ENCODE measurements at regions not wholly inside any gene's neighbourhood (a gene's known extent, or its start where the extent isn't known, plus 50 kb on each side); places are given as distances from the start of the nearest gene placed in this dataset.

- Histone ChIP-seq H3K4me3 (ENCODE audit: control insufficient read depth in 2 of 3, extremely low read depth in 1 of 3, insufficient read depth in 2 of 3, low read depth in 1 of 3, low read length in 3 of 3) (no peak overlapping the region), H3K79me2 (ENCODE audit: control insufficient read depth, insufficient read depth, low read length) (no peaks in the 10 kb centered on the region), H3K9ac (ENCODE audit: control insufficient read depth, extremely low read depth, insufficient read depth, low read length) (no peak overlapping the region), H4K20me1 (ENCODE audit: control insufficient read depth, extremely low read depth, insufficient read depth, low read length) (no peaks in the 10 kb centered on the region), H3K9me1 (ENCODE audit: control insufficient read depth, extremely low read depth, insufficient read depth, low read length) (no peaks in the 10 kb centered on the region), H3K27me3 (ENCODE audit: control insufficient read depth, extremely low read depth, insufficient read depth, low read length) (no peaks in the 10 kb centered on the region), H3K36me3 (ENCODE audit: control insufficient read depth in 2 of 2, extremely low read depth in 1 of 2, insufficient read depth in 2 of 2, low read length in 2 of 2) (no peaks in the 10 kb centered on the region), H2AFZ (ENCODE audit: control insufficient read depth, low read length) (no peak overlapping the region), H3K9me3 (ENCODE audit: control insufficient read depth, low read depth, low read length) (no peaks in the 10 kb centered on the region), H3K4me1 (ENCODE audit: control insufficient read depth, extremely low read depth, insufficient read depth, low read length) (no peaks in the 10 kb centered on the region), H3K27ac (ENCODE audit: control insufficient read depth, insufficient read depth, low read length) (no peak overlapping the region), H3K4me2 (ENCODE audit: control insufficient read depth, extremely low read depth, insufficient read depth, low read depth, low read length) (no peak overlapping the region)
- FAIRE-seq, result no peak
- dilution Hi-C loops (cut with MboI; ENCODE audit: extremely low pct_ligation_motif_present, low sequenced_read_pairs), result no loop called here
- TF ChIP-seq EZH2 (IDR thresholded peaks at IDR 0.05; ENCODE audit: low read length) (no peak), CTCF (optimal IDR thresholded peaks at IDR 0.05 in 1 of 3, IDR thresholded peaks at IDR 0.05 in 1 of 3, conservative IDR thresholded peaks at IDR 0.05 in 1 of 3; ENCODE audit: extremely low read depth in 1 of 3, insufficient read depth in 2 of 3, low read length in 3 of 3) (no peak)
- DNase-seq (ENCODE audit: low read depth, low spot score), result no peak
These were observed 396.9 kb upstream of the LRATD1 start for GRCh38 chr2:14235667-14236066.

GRCh38 chr2:14237902-14238301, 394.6 kb upstream of the LRATD1 start:
- H4K20me1 ChIP-seq (ENCODE audit: control insufficient read depth, extremely low read depth, insufficient read depth, low read length), result no peaks in the 10 kb centered on the region
- H3K4me3 ChIP-seq (ENCODE audit: control insufficient read depth in 2 of 3, extremely low read depth in 1 of 3, insufficient read depth in 2 of 3, low read depth in 1 of 3, low read length in 3 of 3), result no peak overlapping the region
- no peaks in the 10 kb centered on the region for H3K79me2 ChIP-seq (ENCODE audit: control insufficient read depth, insufficient read depth, low read length)
- no peaks in the 10 kb centered on the region for H3K27me3 ChIP-seq (ENCODE audit: control insufficient read depth, extremely low read depth, insufficient read depth, low read length)
- H3K4me2 ChIP-seq (ENCODE audit: control insufficient read depth, extremely low read depth, insufficient read depth, low read depth, low read length), result no peak overlapping the region
- no peak overlapping the region for H2AFZ ChIP-seq (ENCODE audit: control insufficient read depth, low read length)
- H3K36me3 ChIP-seq (ENCODE audit: control insufficient read depth in 2 of 2, extremely low read depth in 1 of 2, insufficient read depth in 2 of 2, low read length in 2 of 2), result no peaks in the 10 kb centered on the region
- FAIRE-seq, result no peak
- no peaks in the 10 kb centered on the region for H3K9me3 ChIP-seq (ENCODE audit: control insufficient read depth, low read depth, low read length)
- H3K4me1 ChIP-seq (ENCODE audit: control insufficient read depth, extremely low read depth, insufficient read depth, low read length), result no peaks in the 10 kb centered on the region
- DNase-seq (ENCODE audit: low read depth, low spot score), result no peak
- H3K9ac ChIP-seq (ENCODE audit: control insufficient read depth, extremely low read depth, insufficient read depth, low read length), result no peak overlapping the region
- no peak overlapping the region for H3K27ac ChIP-seq (ENCODE audit: control insufficient read depth, insufficient read depth, low read length)
- TF ChIP-seq EZH2 (IDR thresholded peaks at IDR 0.05; ENCODE audit: low read length), result no peak
- H3K9me1 ChIP-seq (ENCODE audit: control insufficient read depth, extremely low read depth, insufficient read depth, low read length), result no peaks in the 10 kb centered on the region
- dilution Hi-C loops (cut with MboI; ENCODE audit: extremely low pct_ligation_motif_present, low sequenced_read_pairs), result no loop called here

GRCh38 chr2:14239605-14240004, 392.9 kb upstream of the LRATD1 start:
- Histone ChIP-seq H3K79me2 (ENCODE audit: control insufficient read depth, insufficient read depth, low read length) (no peaks in the 10 kb centered on the region), H4K20me1 (ENCODE audit: control insufficient read depth, extremely low read depth, insufficient read depth, low read length) (no peaks in the 10 kb centered on the region), H3K36me3 (ENCODE audit: control insufficient read depth in 2 of 2, extremely low read depth in 1 of 2, insufficient read depth in 2 of 2, low read length in 2 of 2) (no peaks in the 10 kb centered on the region), H3K9ac (ENCODE audit: control insufficient read depth, extremely low read depth, insufficient read depth, low read length) (no peak overlapping the region), H3K9me3 (ENCODE audit: control insufficient read depth, low read depth, low read length) (no peaks in the 10 kb centered on the region), H3K4me1 (ENCODE audit: control insufficient read depth, extremely low read depth, insufficient read depth, low read length) (no peaks in the 10 kb centered on the region), H3K9me1 (ENCODE audit: control insufficient read depth, extremely low read depth, insufficient read depth, low read length) (no peaks in the 10 kb centered on the region), H2AFZ (ENCODE audit: control insufficient read depth, low read length) (no peak overlapping the region), H3K27me3 (ENCODE audit: control insufficient read depth, extremely low read depth, insufficient read depth, low read length) (no peaks in the 10 kb centered on the region), H3K27ac (ENCODE audit: control insufficient read depth, insufficient read depth, low read length) (no peak overlapping the region), H3K4me3 (ENCODE audit: control insufficient read depth in 2 of 3, extremely low read depth in 1 of 3, insufficient read depth in 2 of 3, low read depth in 1 of 3, low read length in 3 of 3) (no peak overlapping the region), H3K4me2 (ENCODE audit: control insufficient read depth, extremely low read depth, insufficient read depth, low read depth, low read length) (no peak overlapping the region)
- no peak for TF ChIP-seq CTCF (optimal IDR thresholded peaks at IDR 0.05 in 1 of 3, IDR thresholded peaks at IDR 0.05 in 1 of 3, conservative IDR thresholded peaks at IDR 0.05 in 1 of 3; ENCODE audit: extremely low read depth in 1 of 3, insufficient read depth in 2 of 3, low read length in 3 of 3)
- no peak for TF ChIP-seq EZH2 (IDR thresholded peaks at IDR 0.05; ENCODE audit: low read length)
- dilution Hi-C loops (cut with MboI; ENCODE audit: extremely low pct_ligation_motif_present, low sequenced_read_pairs), result no loop called here
- FAIRE-seq, result no peak
- no peak for DNase-seq (ENCODE audit: low read depth, low spot score)
